BLaER1 treated with 17β-estradiol and CSF1 and Interleukin-3, amounts not matched to agents 10 nM and 100 nM (cell line): ENCODE measurements at regions not wholly inside any gene's neighbourhood (a gene's known extent, or its start where the extent isn't known, plus 50 kb on each side); places are given as distances from the start of the nearest gene placed in this dataset.

Experiments used
- H3K27ac ChIP-seq, 11 experiments: shearing (Covaris generic); formaldehyde crosslinking; 2 replicates each; pipeline ENCODE4 v1.8.1; 2022
- H3K27me3 ChIP-seq, 11 experiments: shearing (Covaris generic); formaldehyde crosslinking; 2 replicates each; pipeline ENCODE4 v1.8.1; 2022
- H3K36me3 ChIP-seq, 11 experiments: shearing (Covaris generic); formaldehyde crosslinking; 2 replicates each; pipeline ENCODE4 v1.8.1; 2022
- H3K4me1 ChIP-seq, 10 experiments: shearing (Covaris generic); formaldehyde crosslinking; 2 replicates each; pipeline ENCODE4 v1.8.1; 2022
- H3K4me2 ChIP-seq, 11 experiments: shearing (Covaris generic); formaldehyde crosslinking; 2 replicates each; pipeline ENCODE4 v1.8.1; 2022
- H3K4me3 ChIP-seq, 10 experiments: shearing (Covaris generic); formaldehyde crosslinking; 2 replicates each; pipeline ENCODE4 v1.8.1; 2022
- H3K9ac ChIP-seq, 11 experiments: shearing (Covaris generic); formaldehyde crosslinking; 2 replicates each; pipeline ENCODE4 v1.8.1; 2022
- H3K9me3 ChIP-seq, 11 experiments: shearing (Covaris generic); formaldehyde crosslinking; replicated peaks in 1 of 11; 2 replicates each; pipeline ENCODE4 v1.8.1; 2022
- H4K20me1 ChIP-seq, 11 experiments: shearing (Covaris generic); formaldehyde crosslinking; 2 replicates each; pipeline ENCODE4 v1.8.1; 2022
- Cebpa-rat ChIP-seq, 11 experiments: shearing (Covaris generic); IDR thresholded peaks; 2 replicates each; pipeline ENCODE4 v1.8.1; 2022

DNA sequence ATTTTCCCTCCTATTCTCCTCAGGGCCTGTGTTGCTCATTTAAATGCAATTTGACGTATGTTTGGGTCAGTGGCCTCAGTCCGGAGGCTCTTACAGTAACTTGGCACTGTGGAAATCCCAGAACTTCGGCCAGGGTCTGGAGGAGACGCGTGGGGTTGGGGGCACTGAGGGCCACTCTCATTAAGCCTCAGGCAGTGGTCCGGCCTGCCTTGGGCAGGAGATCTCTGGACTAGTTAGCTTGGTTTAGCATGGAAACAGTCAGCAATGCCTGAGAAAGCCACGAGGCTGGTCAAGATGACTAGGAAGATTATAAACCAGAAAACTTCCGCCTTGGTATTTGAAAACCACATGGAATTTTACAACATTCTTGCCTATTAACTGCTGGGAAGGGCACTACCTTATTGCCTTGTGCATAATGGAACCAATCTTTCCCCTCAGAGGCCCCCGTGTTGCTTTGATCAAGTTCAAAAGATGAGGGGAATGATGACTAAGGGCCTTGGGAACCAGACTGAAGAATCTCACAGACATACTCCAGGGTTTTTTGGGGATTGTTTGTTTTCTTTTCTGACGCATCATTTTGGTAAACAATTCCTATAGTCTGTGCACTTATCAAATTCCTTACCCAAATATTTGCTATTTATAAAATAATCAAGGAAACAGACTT is 206.0 kb upstream of the PREP start:
- Histone ChIP-seq H3K4me3 (no peak overlapping the region), H3K27me3 (no peaks in the 10 kb centered on the region), H3K4me1 (no peaks in the 10 kb centered on the region), H3K27ac (no peak overlapping the region), H3K4me2 (no peak overlapping the region), H4K20me1 (no peaks in the 10 kb centered on the region), H3K9ac (no peak overlapping the region), H3K36me3 (no peaks in the 10 kb centered on the region), H3K9me3 (peaks cover 0 to 5% (median 0%) of the 10 kb centered on the region in 11 experiments; a peak in 2 of 22 replicates)
- no peak for TF ChIP-seq Cebpa-rat (IDR thresholded peaks at IDR 0.05)

DNA sequence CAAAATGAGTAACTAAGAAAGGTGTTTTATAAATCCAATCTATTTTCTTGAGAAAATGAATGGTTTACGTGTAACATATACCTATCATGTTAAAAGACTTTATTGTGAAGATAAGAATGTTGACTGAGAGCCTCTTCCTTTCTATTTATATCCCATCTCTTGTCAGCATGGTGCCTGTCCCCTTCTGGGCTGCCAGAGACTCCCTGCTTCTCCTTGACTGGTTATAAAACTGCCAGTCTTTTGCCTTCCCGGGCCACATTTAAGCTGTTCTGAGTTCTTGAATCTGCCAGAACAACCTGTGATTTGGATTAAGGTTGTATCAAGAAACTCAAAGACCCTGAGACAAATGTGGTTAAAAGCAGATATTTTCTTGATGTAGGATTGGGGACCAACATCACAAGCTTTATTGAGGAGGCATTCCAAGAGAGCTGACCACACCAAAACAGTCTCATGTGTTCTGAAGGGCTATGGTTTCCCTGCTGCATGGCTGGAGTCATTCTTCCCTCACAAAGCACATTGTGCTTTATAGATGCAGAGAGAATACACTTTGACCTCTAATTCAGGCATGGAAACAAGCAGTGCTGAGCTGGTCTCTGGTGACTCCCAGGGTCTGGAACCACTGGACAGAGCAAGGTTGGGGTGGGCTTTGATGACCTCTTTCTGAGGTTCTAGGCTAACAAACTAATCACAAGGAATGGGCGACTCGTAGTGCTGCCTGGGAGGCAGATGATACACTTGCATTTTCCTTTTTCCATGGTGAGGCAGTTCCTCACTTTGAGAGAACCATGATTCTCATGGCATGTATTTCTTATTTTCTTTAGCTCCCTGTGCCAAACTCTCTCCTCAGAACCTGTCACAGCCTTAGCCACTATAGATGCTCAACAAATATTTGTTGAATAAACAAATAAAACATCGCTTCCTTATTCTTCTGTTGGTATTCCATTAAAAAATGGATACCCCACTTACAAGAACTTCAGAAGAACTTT is 205.0 kb upstream of the PREP start:
- no peaks in the 10 kb centered on the region for H3K27me3 ChIP-seq
- no peaks in the 10 kb centered on the region for H3K4me1 ChIP-seq
- H3K4me2 ChIP-seq = no peak overlapping the region
- H4K20me1 ChIP-seq = no peaks in the 10 kb centered on the region
- TF ChIP-seq Cebpa-rat (IDR thresholded peaks at IDR 0.05) = no peak
- H3K4me3 ChIP-seq = no peak overlapping the region
- H3K9ac ChIP-seq = no peak overlapping the region
- H3K36me3 ChIP-seq = no peaks in the 10 kb centered on the region
- H3K9me3 ChIP-seq = peaks cover 0 to 8% (median 0%) of the 10 kb centered on the region in 11 experiments; a peak in 1 of 22 replicates
- H3K27ac ChIP-seq = no peak overlapping the region

DNA sequence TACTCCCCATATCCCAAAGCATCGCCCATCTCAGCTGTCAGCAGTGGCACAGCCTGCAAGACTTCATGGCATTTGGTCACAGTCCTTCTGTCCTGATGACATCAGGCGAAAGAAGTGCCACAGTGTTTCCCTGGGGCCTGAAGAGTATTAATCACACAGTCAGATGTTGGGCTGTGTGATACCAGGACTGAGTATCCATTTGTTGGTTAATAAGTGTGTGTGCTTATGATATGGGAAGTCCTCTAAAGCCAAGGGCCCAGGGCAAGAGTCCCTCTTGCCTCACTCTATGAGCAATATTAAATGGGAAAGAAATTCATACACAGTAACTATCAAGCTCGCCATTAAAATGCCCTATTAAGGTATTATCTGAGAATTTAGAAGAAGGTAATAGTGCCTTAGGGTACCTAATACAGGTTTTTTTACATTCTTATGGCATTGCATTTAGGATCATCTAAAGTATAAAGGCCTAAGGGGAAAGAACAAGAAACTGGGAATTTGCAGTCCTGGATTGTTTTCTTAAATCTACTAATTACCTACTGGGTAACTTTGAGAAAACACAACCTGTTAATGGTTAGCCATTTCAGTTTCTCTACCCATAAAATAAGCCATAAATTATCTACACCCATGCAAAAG is 204.1 kb upstream of the PREP start:
- no peak overlapping the region for H3K27ac ChIP-seq

DNA sequence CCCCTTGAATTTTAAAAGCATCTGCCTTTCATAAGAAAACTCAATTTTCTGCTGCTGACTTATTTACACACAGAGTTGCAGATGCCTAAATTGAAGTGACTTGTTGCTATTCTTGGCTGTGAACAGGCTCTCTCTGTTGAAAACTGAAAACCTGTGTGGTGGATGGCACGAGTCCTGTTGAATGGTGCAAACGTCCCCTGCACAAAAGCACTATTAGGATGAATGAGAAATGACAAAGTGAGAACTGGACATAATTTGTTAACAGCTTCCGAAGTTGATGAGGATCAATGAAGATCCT is 201.7 kb upstream of the PREP start:
- Histone ChIP-seq H3K9me3 (peaks cover 0 to 14% (median 0%) of the 10 kb centered on the region in 11 experiments; a peak in 2 of 22 replicates), H3K4me2 (no peak overlapping the region), H3K9ac (no peak overlapping the region), H4K20me1 (no peaks in the 10 kb centered on the region), H3K36me3 (no peaks in the 10 kb centered on the region), H3K27me3 (no peaks in the 10 kb centered on the region), H3K4me1 (peaks cover 0 to 29% (median 16%) of the 10 kb centered on the region in 10 experiments; a peak in 13 of 20 replicates), H3K4me3 (no peak overlapping the region), H3K27ac (no peak overlapping the region)
- no peak for TF ChIP-seq Cebpa-rat (IDR thresholded peaks at IDR 0.05)

More for the DNA sequence above, 204.1 kb upstream of the PREP start:
- peaks cover 0 to 11% (median 0%) of the 10 kb centered on the region in 11 experiments; a peak in 1 of 22 replicates for H3K9me3 ChIP-seq
- no peak overlapping the region for H3K9ac ChIP-seq
- no peak for TF ChIP-seq Cebpa-rat (IDR thresholded peaks at IDR 0.05)
- H3K27me3 ChIP-seq = no peaks in the 10 kb centered on the region
- no peaks in the 10 kb centered on the region for H3K36me3 ChIP-seq
- no peak overlapping the region for H3K4me2 ChIP-seq
- H4K20me1 ChIP-seq = no peaks in the 10 kb centered on the region
- no peak overlapping the region for H3K4me3 ChIP-seq
- peaks cover 0 to 5% (median 1%) of the 10 kb centered on the region in 10 experiments; a peak in 12 of 20 replicates for H3K4me1 ChIP-seq

DNA sequence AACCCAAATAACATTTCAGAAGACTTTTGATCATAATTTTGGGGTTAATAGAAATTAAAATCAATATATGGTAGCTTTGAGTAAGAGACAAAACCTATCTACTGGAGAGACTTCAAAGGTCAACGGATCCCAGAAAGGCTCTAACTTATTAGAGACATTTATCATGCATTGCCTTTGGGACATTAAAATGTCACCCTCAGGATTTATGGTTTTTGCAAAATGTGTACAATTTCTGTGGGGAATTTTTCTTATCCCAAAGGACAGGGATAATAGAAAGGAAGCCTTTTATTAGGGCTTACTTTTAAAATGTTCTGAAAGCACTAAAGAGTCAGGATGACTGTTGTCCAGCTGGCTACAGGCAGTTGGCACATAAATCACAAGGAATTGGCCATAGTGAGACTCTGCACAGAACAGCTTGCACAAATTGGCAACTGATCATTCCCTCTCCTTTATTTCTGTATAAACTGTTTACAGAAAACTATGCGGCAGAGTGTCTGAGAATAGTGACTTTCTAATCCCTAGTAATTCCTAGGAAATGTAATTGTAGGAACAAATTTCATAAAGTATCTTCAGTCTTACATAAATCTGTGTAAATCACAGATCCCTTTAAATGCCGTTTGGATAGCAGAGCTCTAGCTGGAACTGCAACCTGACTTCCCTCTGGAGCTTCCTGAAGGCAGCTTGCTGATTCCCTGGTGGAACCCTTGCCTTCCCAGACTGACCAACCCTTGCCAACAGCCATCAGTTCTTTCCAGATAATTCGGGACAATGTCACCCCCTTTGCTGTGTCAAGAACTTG is 201.1 kb upstream of the PREP start:
- no peak overlapping the region for H3K4me2 ChIP-seq
- H3K36me3 ChIP-seq = no peaks in the 10 kb centered on the region
- no peak overlapping the region for H3K9ac ChIP-seq
- peaks cover 0 to 34% (median 18%) of the 10 kb centered on the region in 10 experiments; a peak in 13 of 20 replicates for H3K4me1 ChIP-seq
- no peak for TF ChIP-seq Cebpa-rat (IDR thresholded peaks at IDR 0.05)
- no peaks in the 10 kb centered on the region for H3K27me3 ChIP-seq
- no peaks in the 10 kb centered on the region for H4K20me1 ChIP-seq
- no peak overlapping the region for H3K4me3 ChIP-seq
- no peak overlapping the region for H3K27ac ChIP-seq
- peaks cover 0 to 14% (median 0%) of the 10 kb centered on the region in 11 experiments; a peak in 2 of 22 replicates for H3K9me3 ChIP-seq

DNA sequence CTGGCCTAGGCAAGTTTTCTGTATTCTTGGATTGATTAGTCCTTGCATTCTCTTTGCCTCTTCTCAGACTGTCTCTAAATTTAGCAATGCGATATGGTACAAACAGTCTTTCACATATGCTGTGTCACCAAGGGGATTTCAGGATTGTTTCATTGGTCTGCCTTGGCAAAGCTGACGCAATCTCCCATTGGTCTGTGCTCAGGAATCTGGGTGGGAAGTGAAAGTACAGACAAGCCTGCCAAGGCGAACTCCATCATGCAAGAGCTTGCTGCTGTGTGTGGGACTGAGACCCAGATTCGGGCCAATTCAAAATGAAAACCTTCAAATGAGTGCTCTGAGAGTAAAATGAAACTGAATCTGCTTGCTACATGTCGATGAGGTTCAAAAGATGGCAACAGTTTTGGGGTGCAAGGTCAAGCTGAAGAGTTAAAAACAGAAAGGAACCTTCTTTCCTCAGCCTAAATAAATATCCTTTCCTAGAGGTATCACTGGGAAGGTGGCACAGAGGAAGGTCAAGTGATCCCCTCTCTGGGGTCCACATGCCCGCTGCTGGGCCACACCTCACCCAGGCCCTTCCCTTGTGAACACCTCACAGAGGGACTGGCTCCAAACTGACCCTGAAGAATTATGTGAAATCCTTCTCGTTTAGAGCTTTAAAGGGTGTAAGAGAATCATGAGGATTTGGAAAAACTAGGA is 198.8 kb upstream of the PREP start:
- Histone ChIP-seq H4K20me1 (no peaks in the 10 kb centered on the region), H3K27me3 (no peaks in the 10 kb centered on the region), H3K27ac (peak overlapping the region in 7 of 11 experiments; percentile 8 to 83 (median 69); a peak in 13 of 22 replicates), H3K36me3 (no peaks in the 10 kb centered on the region), H3K4me3 (no peak overlapping the region), H3K4me2 (peak overlapping the region in 9 of 11 experiments; percentile 8 to 71 (median 52); a peak in 15 of 22 replicates), H3K9me3 (peaks cover 0 to 22% (median 5%) of the 10 kb centered on the region in 11 experiments; a peak in 9 of 22 replicates), H3K4me1 (peaks cover 0 to 34% (median 18%) of the 10 kb centered on the region in 10 experiments; a peak in 13 of 20 replicates), H3K9ac (peak overlapping the region in 3 of 11 experiments; percentile 52 to 57 (median 57); a peak in 5 of 22 replicates)
- TF ChIP-seq Cebpa-rat (IDR thresholded peaks at IDR 0.05) = peak in 10 of 11 experiments; percentile 10 to 91 (median 62); a peak in 12 of 22 replicates

DNA sequence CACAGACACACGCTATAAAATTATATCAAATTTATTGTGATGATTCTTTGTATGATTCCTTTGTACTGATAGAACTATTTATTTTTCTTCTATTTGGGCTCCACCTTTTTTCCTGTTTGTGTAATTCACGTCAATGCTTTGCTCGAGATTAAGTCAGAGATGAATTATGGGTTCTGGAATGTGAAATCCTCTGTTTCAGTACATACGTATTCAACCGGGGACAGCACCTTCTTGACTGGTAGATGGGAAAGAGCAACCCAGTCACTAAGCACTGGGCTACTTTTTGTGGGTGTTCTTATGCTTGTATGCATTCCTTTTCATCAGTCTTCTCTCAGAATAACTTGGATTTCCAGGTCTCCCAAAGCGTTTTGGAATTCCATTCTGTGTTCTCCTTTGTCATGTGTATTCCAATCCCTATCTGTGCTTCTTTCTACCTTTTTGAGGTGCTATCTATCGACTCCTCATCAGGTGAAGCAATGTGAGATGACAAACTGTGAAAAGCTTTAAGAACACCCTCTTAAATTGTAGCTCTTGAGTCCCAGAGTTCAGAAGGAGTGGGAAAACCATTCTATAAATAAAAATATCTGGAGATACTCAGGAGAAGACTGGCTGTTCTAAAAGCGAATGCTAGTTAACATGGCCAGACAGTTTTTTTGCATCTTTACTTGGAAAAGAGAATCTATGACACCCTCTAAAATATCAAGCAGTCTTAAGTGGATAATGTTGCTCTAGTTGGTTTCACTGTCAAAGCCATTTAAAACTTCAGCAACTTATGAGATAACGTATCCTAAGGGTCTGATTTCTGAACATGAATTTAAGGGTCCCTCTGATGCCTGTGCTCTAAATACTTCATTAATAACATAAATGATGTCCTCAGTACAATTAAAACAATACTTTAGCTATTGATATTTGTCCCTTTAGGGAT is 197.7 kb upstream of the PREP start:
- peaks cover 0 to 19% (median 5%) of the 10 kb centered on the region in 11 experiments; a peak in 9 of 22 replicates for H3K9me3 ChIP-seq
- TF ChIP-seq Cebpa-rat (IDR thresholded peaks at IDR 0.05) = no peak
- H4K20me1 ChIP-seq = no peaks in the 10 kb centered on the region
- no peak overlapping the region for H3K4me3 ChIP-seq
- no peaks in the 10 kb centered on the region for H3K36me3 ChIP-seq
- peak overlapping the region in 6 of 11 experiments; percentile 52 to 71 (median 55); a peak in 11 of 22 replicates for H3K4me2 ChIP-seq
- no peaks in the 10 kb centered on the region for H3K27me3 ChIP-seq
- peak overlapping the region in 6 of 11 experiments; percentile 58 to 83 (median 74); a peak in 12 of 22 replicates for H3K27ac ChIP-seq
- H3K4me1 ChIP-seq = peaks cover 0 to 34% (median 18%) of the 10 kb centered on the region in 10 experiments; a peak in 13 of 20 replicates
- H3K9ac ChIP-seq = peak overlapping the region in 3 of 11 experiments; percentile 52 to 57 (median 57); a peak in 5 of 22 replicates
